HepG2 (cell line): ENCODE measurements at regions not wholly inside any gene's neighbourhood (a gene's known extent, or its start where the extent isn't known, plus 50 kb on each side); places are given as distances from the start of the nearest gene placed in this dataset.
A peak's percentile ranks its signal among the peaks of the same experiment; 100 is the strongest.

ENCODE experiments used
- AHDC1 ChIP-seq: sonication (generic); formaldehyde crosslinking; IDR thresholded peaks from 2 replicates; pipeline ENCODE4 v1.5.1; 2020; ENCODE audit warnings: mild to moderate bottlenecking, missing genetic modification reagents, borderline replicate concordance
- MAX ChIP-seq: IDR thresholded peaks from 2 replicates; pipeline ENCODE4 v1.6.1; 2012; ENCODE audit warnings: inconsistent platforms
- MED1 ChIP-seq: sonication (generic); formaldehyde crosslinking; IDR thresholded peaks from 2 replicates; pipeline ENCODE4 v1.4.0; 2020; ENCODE audit warnings: missing genetic modification reagents
- NR3C1 ChIP-seq: sonication (generic); formaldehyde crosslinking; IDR thresholded peaks from 2 replicates; pipeline ENCODE4 v1.4.0; 2020; ENCODE audit warnings: missing genetic modification reagents
- NRL ChIP-seq: sonication (generic); formaldehyde crosslinking; IDR thresholded peaks from 2 replicates; pipeline ENCODE4 v1.5.0; 2020; ENCODE audit warnings: missing genetic modification reagents, mild to moderate bottlenecking, moderate library complexity, borderline replicate concordance
- SOX6 ChIP-seq, 2 experiments: fragments of 450-650 bp in 1 of 2; sonication (generic) in 1 of 2; formaldehyde crosslinking in 1 of 2; IDR thresholded peaks; 2 replicates each; pipeline versions ENCODE4 v1.4.0 to v1.6.1; 2017 to 2020; ENCODE audit warnings: antibody characterized with exemption in 1 of 2, mild to moderate bottlenecking in 1 of 2, missing genetic modification reagents in 1 of 2
- SRSF1 ChIP-seq: fragments of 200-400 bp; formaldehyde crosslinking; optimal IDR thresholded peaks from 2 replicates; pipeline ENCODE3; 2017; ENCODE audit warnings: mild to moderate bottlenecking, low read depth, low read length, moderate library complexity
- TBX3 ChIP-seq: fragments of 450-650 bp; IDR thresholded peaks from 2 replicates; pipeline ENCODE4 v1.6.1; 2017; ENCODE audit warnings: antibody characterized with exemption, mild to moderate bottlenecking, inconsistent platforms, borderline replicate concordance
- TFDP1 ChIP-seq: IDR thresholded peaks from 2 replicates; pipeline ENCODE4 v1.6.1; 2016; ENCODE audit warnings: missing compliant biosample characterization, missing genetic modification reagents, borderline replicate concordance
- ZMAT5 ChIP-seq: sonication (generic); formaldehyde crosslinking; IDR thresholded peaks from 2 replicates; pipeline ENCODE4 v1.5.0; 2020; ENCODE audit warnings: mild to moderate bottlenecking, low read depth, missing genetic modification reagents, borderline replicate concordance
- ZMYM2 ChIP-seq: sonication (generic); formaldehyde crosslinking; IDR thresholded peaks from 2 replicates; pipeline ENCODE4 v1.8.0; 2022; ENCODE audit warnings: mild to moderate bottlenecking, missing genetic modification reagents
- ZNF225 ChIP-seq: sonication (generic); formaldehyde crosslinking; IDR thresholded peaks from 2 replicates; pipeline ENCODE4 v1.4.0; 2020; ENCODE audit warnings: mild to moderate bottlenecking, missing genetic modification reagents
- ZNF720 ChIP-seq: sonication (generic); formaldehyde crosslinking; IDR thresholded peaks from 2 replicates; pipeline ENCODE4 v1.4.0; 2020; ENCODE audit warnings: missing genetic modification reagents
- TF ChIP-seq, protein P1 (sequence below): sonication (generic); formaldehyde crosslinking; IDR thresholded peaks from 2 replicates; pipeline ENCODE4 v1.4.0; 2020; ENCODE audit warnings: mild to moderate bottlenecking, missing genetic modification reagents

- no peak for TF ChIP-seq NRL (CRISPR knock-in tag)
- no peak for TF ChIP-seq ZNF720 (CRISPR knock-in tag)
- peak; percentile 64; the same call in 1 of the 2 replicates for TF ChIP-seq ZMYM2
- TF ChIP-seq TFDP1 (CRISPR knock-in tag), result no peak
- TF ChIP-seq TBX3, result no peak
- no peak for TF ChIP-seq NR3C1 (CRISPR knock-in tag)
- TF ChIP-seq SOX6 (IDR thresholded peaks at IDR 0.05), result no peak
- 0 out of 2 replicates have a peak, but pooled peaks have one; percentile 12 for TF ChIP-seq SOX6 (CRISPR knock-in tag; IDR thresholded peaks at IDR 0.05)
- peak; percentile 47; the same call in 1 of the 2 replicates for TF ChIP-seq MAX
- no peak for TF ChIP-seq AHDC1 (CRISPR knock-in tag)
- no peak for TF ChIP-seq ZNF225 (CRISPR knock-in tag)
- TF ChIP-seq SRSF1, result no peak
- TF ChIP-seq, protein P1, sequence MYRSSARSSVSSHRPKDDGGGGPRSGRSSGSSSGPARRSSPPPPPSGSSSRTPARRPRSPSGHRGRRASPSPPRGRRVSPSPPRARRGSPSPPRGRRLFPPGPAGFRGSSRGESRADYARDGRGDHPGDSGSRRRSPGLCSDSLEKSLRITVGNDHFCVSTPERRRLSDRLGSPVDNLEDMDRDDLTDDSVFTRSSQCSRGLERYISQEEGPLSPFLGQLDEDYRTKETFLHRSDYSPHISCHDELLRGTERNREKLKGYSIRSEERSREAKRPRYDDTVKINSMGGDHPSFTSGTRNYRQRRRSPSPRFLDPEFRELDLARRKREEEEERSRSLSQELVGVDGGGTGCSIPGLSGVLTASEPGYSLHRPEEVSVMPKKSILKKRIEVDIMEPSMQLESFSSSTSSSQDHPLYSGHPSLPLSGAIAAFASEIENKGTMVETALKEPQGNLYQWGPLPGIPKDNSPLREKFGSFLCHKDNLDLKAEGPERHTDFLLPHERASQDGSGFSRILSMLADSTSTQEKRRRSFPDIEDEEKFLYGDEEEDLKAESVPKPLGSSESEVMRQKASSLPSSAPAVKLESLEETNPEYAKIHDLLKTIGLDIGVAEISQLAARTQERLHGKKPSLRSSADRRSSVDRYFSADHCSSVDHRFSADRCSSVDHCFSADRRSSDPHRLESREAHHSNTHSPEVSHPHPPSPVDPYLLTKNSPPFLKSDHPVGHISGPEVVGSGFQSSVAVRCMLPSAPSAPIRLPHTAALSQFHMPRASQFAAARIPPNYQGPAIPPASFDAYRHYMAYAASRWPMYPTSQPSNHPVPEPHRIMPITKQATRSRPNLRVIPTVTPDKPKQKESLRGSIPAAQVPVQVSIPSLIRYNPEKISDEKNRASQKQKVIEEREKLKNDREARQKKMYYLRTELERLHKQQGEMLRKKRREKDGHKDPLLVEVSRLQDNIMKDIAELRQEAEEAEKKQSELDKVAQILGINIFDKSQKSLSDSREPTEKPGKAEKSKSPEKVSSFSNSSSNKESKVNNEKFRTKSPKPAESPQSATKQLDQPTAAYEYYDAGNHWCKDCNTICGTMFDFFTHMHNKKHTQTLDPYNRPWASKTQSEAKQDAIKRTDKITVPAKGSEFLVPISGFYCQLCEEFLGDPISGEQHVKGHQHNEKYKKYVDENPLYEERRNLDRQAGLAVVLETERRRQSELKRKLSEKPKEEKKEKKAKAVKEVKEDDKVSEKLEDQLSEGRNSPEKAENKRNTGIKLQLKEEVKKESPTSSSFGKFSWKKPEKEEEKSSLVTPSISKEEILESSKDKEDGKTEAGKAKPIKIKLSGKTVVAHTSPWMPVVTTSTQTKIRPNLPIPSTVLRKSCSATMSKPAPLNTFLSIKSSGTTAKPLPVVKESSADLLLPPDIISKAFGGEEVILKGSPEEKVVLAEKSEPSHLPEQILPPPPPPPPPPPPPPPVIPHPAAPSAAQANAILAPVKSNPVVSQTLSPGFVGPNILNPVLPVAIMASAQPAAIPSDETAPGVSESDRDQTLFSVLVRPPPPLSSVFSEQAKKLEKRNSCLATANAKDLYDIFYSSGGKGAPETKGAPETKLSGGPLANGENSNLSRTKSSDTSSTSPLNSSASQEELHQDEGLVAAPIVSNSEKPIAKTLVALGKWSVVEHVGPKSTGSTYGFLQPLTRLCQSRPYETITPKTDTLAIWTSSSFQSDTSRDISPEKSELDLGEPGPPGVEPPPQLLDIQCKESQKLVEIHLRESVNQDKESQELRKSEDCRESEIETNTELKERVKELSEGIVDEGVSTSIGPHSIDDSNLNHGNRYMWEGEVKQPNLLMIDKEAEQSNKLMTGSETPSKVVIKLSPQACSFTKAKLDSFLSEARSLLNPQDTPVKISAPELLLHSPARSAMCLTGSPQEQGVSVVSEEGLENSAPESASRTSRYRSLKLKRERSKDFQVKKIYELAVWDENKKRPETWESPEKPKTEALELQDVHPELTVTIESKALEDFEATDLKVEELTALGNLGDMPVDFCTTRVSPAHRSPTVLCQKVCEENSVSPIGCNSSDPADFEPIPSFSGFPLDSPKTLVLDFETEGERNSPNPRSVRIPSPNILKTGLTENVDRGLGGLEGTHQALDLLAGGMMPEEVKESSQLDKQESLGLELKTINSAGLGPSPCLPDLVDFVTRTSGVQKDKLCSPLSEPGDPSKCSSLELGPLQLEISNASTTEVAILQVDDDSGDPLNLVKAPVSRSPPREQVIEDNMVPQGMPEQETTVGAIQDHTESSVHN, result no peak
- no peak for TF ChIP-seq ZMAT5 (CRISPR knock-in tag)
- TF ChIP-seq MED1 (CRISPR knock-in tag), result peak; percentile 52
Observed at GRCh38 chrX:39985551-39985950, 112.2 kb downstream of the BCOR start (continued).
